SH-SY5Y (cell line): ENCODE measurements at regions not wholly inside any gene's neighbourhood (a gene's known extent, or its start where the extent isn't known, plus 50 kb on each side); places are given as distances from the start of the nearest gene placed in this dataset.

ENCODE experiments used
- GATA2 ChIP-seq: IDR thresholded peaks from 2 replicates; pipeline ENCODE4 v1.6.1; 2011; ENCODE audit warnings: mild to moderate bottlenecking, low read depth, low read length
- GATA3 ChIP-seq: IDR thresholded peaks from 2 replicates; pipeline ENCODE4 v1.6.1; 2011; ENCODE audit warnings: low read depth, mild to moderate bottlenecking, low read length, moderate library complexity

DNA sequence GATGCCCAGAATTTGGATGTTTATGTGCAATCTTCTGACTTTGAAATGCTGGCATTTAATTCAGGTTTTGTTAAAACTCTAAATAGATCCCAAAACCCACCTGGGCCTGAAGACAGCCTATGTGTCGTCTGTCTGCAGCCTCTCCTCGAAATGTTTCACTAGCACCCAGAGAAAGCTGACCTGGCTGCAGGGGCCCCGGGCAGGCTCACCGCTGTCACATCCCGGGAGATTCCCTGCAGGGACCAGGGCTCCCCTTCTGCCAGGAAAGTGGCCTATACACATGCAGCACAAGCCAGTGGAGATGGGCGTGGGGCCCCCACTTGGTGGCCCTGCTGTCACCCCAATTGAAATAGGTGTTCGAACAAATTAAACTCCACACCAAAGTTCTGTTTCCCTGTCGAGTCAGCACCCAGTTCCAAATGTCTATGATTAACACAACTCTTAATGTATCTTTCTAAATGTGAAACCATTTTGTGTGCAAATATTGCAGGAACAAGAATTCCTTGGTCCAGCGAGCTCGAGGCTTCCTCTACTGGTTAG is 145.8 kb upstream of the ZNF507 start:
- TF ChIP-seq GATA3 (no peak), GATA2 (no peak)
